ENCODE measurements at regions not wholly inside any gene's neighbourhood (a gene's known extent, or its start where the extent isn't known, plus 50 kb on each side); places are given as distances from the start of the nearest gene placed in this dataset.

DNA sequence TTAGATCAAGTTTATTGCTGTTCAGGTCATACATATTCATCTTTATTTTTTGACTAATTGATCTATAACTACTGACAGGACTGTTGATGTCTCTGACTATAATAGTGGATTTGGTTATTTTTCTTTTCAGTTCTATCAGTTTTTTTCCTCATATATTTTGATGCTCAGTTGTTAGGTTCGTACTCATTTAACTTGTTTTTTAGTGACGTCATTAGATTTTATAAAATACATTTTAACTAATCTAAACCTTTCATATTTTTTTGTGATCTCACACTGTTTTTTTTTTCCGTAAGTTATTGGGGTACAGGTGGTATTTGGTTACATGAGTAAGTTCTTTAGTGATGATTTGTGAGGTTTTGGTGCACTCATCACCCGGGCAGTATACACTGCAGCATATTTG, 841.2 kb upstream of the FBXO33 start:
- TF ChIP-seq, protein P1, sequence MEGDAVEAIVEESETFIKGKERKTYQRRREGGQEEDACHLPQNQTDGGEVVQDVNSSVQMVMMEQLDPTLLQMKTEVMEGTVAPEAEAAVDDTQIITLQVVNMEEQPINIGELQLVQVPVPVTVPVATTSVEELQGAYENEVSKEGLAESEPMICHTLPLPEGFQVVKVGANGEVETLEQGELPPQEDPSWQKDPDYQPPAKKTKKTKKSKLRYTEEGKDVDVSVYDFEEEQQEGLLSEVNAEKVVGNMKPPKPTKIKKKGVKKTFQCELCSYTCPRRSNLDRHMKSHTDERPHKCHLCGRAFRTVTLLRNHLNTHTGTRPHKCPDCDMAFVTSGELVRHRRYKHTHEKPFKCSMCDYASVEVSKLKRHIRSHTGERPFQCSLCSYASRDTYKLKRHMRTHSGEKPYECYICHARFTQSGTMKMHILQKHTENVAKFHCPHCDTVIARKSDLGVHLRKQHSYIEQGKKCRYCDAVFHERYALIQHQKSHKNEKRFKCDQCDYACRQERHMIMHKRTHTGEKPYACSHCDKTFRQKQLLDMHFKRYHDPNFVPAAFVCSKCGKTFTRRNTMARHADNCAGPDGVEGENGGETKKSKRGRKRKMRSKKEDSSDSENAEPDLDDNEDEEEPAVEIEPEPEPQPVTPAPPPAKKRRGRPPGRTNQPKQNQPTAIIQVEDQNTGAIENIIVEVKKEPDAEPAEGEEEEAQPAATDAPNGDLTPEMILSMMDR (IDR thresholded peaks at IDR 0.05; ENCODE audit: insufficient read depth, low read length, poor library complexity, severe bottlenecking), result no peak
- TF ChIP-seq EZH2phosphoT487 (conservative IDR thresholded peaks at IDR 0.05; ENCODE audit: low read length), result no peak
